ENCODE measurements at regions not wholly inside any gene's neighbourhood (a gene's known extent, or its start where the extent isn't known, plus 50 kb on each side); places are given as distances from the start of the nearest gene placed in this dataset.

DNA sequence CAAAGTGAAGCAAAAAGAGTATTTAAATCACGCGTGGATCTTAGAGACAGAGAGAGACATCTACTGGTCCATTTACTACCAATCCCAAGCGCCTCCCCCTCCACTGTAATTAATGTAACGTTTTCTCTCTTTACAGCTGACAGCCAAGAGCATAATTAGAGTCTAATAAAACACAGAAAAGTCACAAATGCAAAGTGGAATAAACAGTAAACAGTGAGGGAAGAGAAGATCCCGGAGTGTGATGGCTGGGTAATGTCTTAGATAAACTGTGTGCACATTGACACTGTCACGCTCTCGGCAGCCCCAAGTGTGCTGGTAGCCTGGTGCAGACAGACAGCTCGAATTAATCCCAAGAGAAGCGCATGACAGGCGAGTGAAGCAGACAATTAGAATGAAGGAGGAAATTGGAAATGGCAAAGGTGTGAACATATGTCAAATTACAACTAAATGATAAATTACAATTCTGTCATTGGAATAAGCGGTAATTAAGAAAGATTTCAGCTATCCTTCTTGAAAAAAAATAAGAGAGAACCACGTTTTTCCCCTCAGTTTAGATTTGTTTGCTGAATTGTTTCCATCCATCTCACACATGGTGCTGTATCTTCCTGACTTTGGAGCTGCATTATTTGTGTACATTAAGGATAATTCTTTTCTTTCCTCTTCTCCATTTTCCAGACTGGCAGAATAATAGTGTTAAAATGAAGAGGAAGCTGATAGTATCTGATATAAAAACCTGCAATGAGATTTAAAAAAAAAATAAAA is 100.1 kb downstream of the CXXC4 start:
- no peak for TF ChIP-seq EGR1 (IDR thresholded peaks at IDR 0.05; ENCODE audit: low read depth)
- TF ChIP-seq, protein P1, sequence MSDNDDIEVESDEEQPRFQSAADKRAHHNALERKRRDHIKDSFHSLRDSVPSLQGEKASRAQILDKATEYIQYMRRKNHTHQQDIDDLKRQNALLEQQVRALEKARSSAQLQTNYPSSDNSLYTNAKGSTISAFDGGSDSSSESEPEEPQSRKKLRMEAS (IDR thresholded peaks at IDR 0.05): no peak
- TF ChIP-seq RAD21 (IDR thresholded peaks at IDR 0.05; ENCODE audit: low read depth): 0 out of 2 replicates have a peak, but pooled peaks have one; percentile 21
- TF ChIP-seq, protein P2, sequence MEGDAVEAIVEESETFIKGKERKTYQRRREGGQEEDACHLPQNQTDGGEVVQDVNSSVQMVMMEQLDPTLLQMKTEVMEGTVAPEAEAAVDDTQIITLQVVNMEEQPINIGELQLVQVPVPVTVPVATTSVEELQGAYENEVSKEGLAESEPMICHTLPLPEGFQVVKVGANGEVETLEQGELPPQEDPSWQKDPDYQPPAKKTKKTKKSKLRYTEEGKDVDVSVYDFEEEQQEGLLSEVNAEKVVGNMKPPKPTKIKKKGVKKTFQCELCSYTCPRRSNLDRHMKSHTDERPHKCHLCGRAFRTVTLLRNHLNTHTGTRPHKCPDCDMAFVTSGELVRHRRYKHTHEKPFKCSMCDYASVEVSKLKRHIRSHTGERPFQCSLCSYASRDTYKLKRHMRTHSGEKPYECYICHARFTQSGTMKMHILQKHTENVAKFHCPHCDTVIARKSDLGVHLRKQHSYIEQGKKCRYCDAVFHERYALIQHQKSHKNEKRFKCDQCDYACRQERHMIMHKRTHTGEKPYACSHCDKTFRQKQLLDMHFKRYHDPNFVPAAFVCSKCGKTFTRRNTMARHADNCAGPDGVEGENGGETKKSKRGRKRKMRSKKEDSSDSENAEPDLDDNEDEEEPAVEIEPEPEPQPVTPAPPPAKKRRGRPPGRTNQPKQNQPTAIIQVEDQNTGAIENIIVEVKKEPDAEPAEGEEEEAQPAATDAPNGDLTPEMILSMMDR (IDR thresholded peaks at IDR 0.05 in 2 of 3, conservative IDR thresholded peaks at IDR 0.05 in 1 of 3; ENCODE audit: borderline replicate concordance in 1 of 3, insufficient read depth in 1 of 3, low read depth in 2 of 3, low read length in 2 of 3): no peak
- no peak for TF ChIP-seq POLR2AphosphoS5 (IDR thresholded peaks at IDR 0.05; ENCODE audit: low read depth, low read length)
- TF ChIP-seq SP1 (IDR thresholded peaks at IDR 0.05; ENCODE audit: low read depth): no peak
- no peak for TF ChIP-seq JUND (IDR thresholded peaks at IDR 0.05)
- TF ChIP-seq TCF7L2 (IDR thresholded peaks at IDR 0.05; ENCODE audit: borderline replicate concordance, extremely low read depth, insufficient read depth, insufficient read length): no peak
- no peak overlapping the region for H3K4me3 ChIP-seq (replicated peaks in 1 of 2; ENCODE audit: low read depth in 1 of 2, low read length in 2 of 2)
- H3K27ac ChIP-seq (ENCODE audit: low read depth, low read length): no peak overlapping the region
- no peaks in the 10 kb centered on the region for H3K9me2 ChIP-seq (ENCODE audit: insufficient read depth)
- H3K27me3 ChIP-seq (ENCODE audit: insufficient read depth, low read length): no peaks in the 10 kb centered on the region
- no peak for DNase-seq (ENCODE audit: low read depth, low spot score)
- no peaks in the 10 kb centered on the region for H3K36me3 ChIP-seq (ENCODE audit: control insufficient read depth in 1 of 2, insufficient read depth in 2 of 2, low read length in 2 of 2)
- H3K79me2 ChIP-seq (ENCODE audit: insufficient read depth, low read length): no peaks in the 10 kb centered on the region
- no TSS peak for BruUV-seq (replicated peaks)
- intact Hi-C loops (cut with micrococcal nuclease): no loop called here
- no peaks in the 10 kb centered on the region for H3K9me3 ChIP-seq (ENCODE audit: control insufficient read depth in 1 of 2, insufficient read depth in 1 of 2, low read depth in 1 of 2, low read length in 2 of 2)
- no peak overlapping the region for H2AFZ ChIP-seq (ENCODE audit: low read depth, low read length, poor library complexity, severe bottlenecking)
- H3K4me1 ChIP-seq (ENCODE audit: control insufficient read depth in 1 of 2, insufficient read depth in 2 of 2, low read length in 2 of 2): no peaks in the 10 kb centered on the region
- no peak overlapping the region for H3K4me2 ChIP-seq (ENCODE audit: low read length)
- CTCF ChIA-PET: interaction anchor here (0.8 kb wide), 1 partner anchor 398 kb away, joined by 3 read pairs; no protein-coding TSS in a partner anchor
- POLR2A ChIA-PET: interaction anchor here (0.7 kb wide), 1 partner anchor 94 kb away, joined by 4 read pairs; no protein-coding TSS in a partner anchor
- H4K20me1 ChIP-seq (ENCODE audit: insufficient read depth): no peaks in the 10 kb centered on the region
- RAD21 ChIA-PET (ENCODE audit: low non-redundant PET in 1 of 2, low total read pairs in 2 of 2, uncharacterized antibody in 2 of 2, unreplicated experiment in 2 of 2): no interaction called here
- ATAC-seq: no peak
- H3K9ac ChIP-seq (ENCODE audit: low read length): no peak overlapping the region
